NCI-H2171 (cell line): ENCODE measurements at regions not wholly inside any gene's neighbourhood (a gene's known extent, or its start where the extent isn't known, plus 50 kb on each side); places are given as distances from the start of the nearest gene placed in this dataset.
"Not testable (repeated sequence)": the region's sequence is repeated elsewhere in the genome, so short reads cannot be mapped to it uniquely, and the experiment has no call there.

Experiments
- DNase-seq: peaks from one replicate; lab custom pipeline; 2025; lab: John Stamatoyannopoulos, UW

GRCh38 chr9:93879662-93880407 lies 75.3 kb downstream of the BARX1 start:
- DNase-seq, result not testable (repeated sequence)

- DNase-seq, result no peak
Measured at GRCh38 chr9:93875330-93875729, 79.8 kb downstream of the BARX1 start.

GRCh38 chr9:93874242-93874641 lies 80.9 kb downstream of the BARX1 start:
- no peak for DNase-seq

GRCh38 chr9:93871286-93871685 lies 83.9 kb downstream of the BARX1 start:
- DNase-seq, result no peak

- no peak for DNase-seq
Measured at GRCh38 chr9:93869863-93870262, 85.3 kb downstream of the BARX1 start.

- no peak for DNase-seq
Measured at GRCh38 chr9:93869088-93869487, 86.1 kb downstream of the BARX1 start.

- DNase-seq, result no peak
Measured at GRCh38 chr9:93865716-93866115, 89.4 kb downstream of the BARX1 start.

- no peak for DNase-seq
Measured at GRCh38 chr9:93865245-93865644, 89.9 kb downstream of the BARX1 start.

GRCh38 chr9:93864840-93865239 lies 90.3 kb downstream of the BARX1 start:
- DNase-seq, result no peak

- DNase-seq, result no peak
Measured at GRCh38 chr9:93864032-93864431, 91.1 kb downstream of the BARX1 start.

GRCh38 chr9:93862877-93863545 lies 92.1 kb downstream of the BARX1 start:
- no peak for DNase-seq

GRCh38 chr9:93861736-93862358 lies 93.3 kb downstream of the BARX1 start:
- no peak for DNase-seq

- no peak for DNase-seq
Measured at GRCh38 chr9:93860694-93861658, 94.2 kb downstream of the BARX1 start.

GRCh38 chr9:93859431-93860215 lies 95.5 kb downstream of the BARX1 start:
- DNase-seq, result no peak

- DNase-seq, result no peak
Measured at GRCh38 chr9:93857528-93857927, 97.6 kb downstream of the BARX1 start.

GRCh38 chr9:93852728-93853127 lies 102.4 kb downstream of the BARX1 start:
- no peak for DNase-seq

- DNase-seq, result no peak
Measured at GRCh38 chr9:93846349-93846748, 108.8 kb downstream of the BARX1 start.

- no peak for DNase-seq
Measured at GRCh38 chr9:93843396-93843795, 111.8 kb downstream of the BARX1 start.

- no peak for DNase-seq
Measured at GRCh38 chr9:93830606-93831005, 124.5 kb downstream of the BARX1 start.

- no peak for DNase-seq
Measured at GRCh38 chr9:93830012-93830596, 125.1 kb downstream of the BARX1 start.
